ENCODE measurements at regions not wholly inside any gene's neighbourhood (a gene's known extent, or its start where the extent isn't known, plus 50 kb on each side); places are given as distances from the start of the nearest gene placed in this dataset.

GRCh38 chr14:98728836-98729235 is 543.2 kb downstream of the BCL11B start:
- 71 to 76% methylated on average over 2 of the region's 2 CpGs for WGBS, 2 donors
- DNase-seq (ENCODE audit: low spot score in 2 of 2), result no peak
- H3K27ac ChIP-seq, result no peak overlapping the region
- H3K4me3 ChIP-seq, result no peak overlapping the region
- H3K36me3 ChIP-seq, result no peaks in the 10 kb centered on the region
- H3K9me3 ChIP-seq, result no peaks in the 10 kb centered on the region
- H3K4me1 ChIP-seq, result no peaks in the 10 kb centered on the region
- TF ChIP-seq CTCF (IDR thresholded peaks at IDR 0.05), result no peak
- no peak for TF ChIP-seq EP300 (IDR thresholded peaks at IDR 0.05)
- TF ChIP-seq POLR2A (IDR thresholded peaks at IDR 0.05), result no peak
- H3K27me3 ChIP-seq, result no peaks in the 10 kb centered on the region

GRCh38 chr14:98731286-98731685 is 540.7 kb downstream of the BCL11B start:
- WGBS, 2 donors, result 87 to 90% methylated on average over 6 of the region's 6 CpGs
- no peaks in the 10 kb centered on the region for H3K27me3 ChIP-seq
- no peak overlapping the region for H3K27ac ChIP-seq

GRCh38 chr14:98731701-98732100 is 540.3 kb downstream of the BCL11B start:
- Histone ChIP-seq H3K4me3 (no peak overlapping the region), H3K4me1 (no peaks in the 10 kb centered on the region), H3K27ac (no peak overlapping the region), H3K27me3 (no peaks in the 10 kb centered on the region), H3K9me3 (no peaks in the 10 kb centered on the region), H3K36me3 (no peaks in the 10 kb centered on the region)
- DNase-seq (ENCODE audit: low spot score in 2 of 2), result no peak
- TF ChIP-seq EP300 (IDR thresholded peaks at IDR 0.05) (no peak), CTCF (IDR thresholded peaks at IDR 0.05) (no peak), POLR2A (IDR thresholded peaks at IDR 0.05) (no peak)
- WGBS, 2 donors, result 58 to 72% methylated on average over 3 of the region's 3 CpGs

More at GRCh38 chr14:98731286-98731685, 540.7 kb downstream of the BCL11B start:
- no peak for DNase-seq (ENCODE audit: low spot score in 2 of 2)
- Histone ChIP-seq H3K36me3 (no peaks in the 10 kb centered on the region), H3K4me3 (no peak overlapping the region), H3K9me3 (no peaks in the 10 kb centered on the region), H3K4me1 (no peaks in the 10 kb centered on the region)
- no peak for TF ChIP-seq CTCF (IDR thresholded peaks at IDR 0.05)
- TF ChIP-seq POLR2A (IDR thresholded peaks at IDR 0.05), result no peak
- TF ChIP-seq EP300 (IDR thresholded peaks at IDR 0.05), result no peak

- WGBS, 2 donors, result 55 to 58% methylated on average over 3 of the region's 3 CpGs
- H3K4me1 ChIP-seq, result no peaks in the 10 kb centered on the region
Measured at GRCh38 chr14:98733536-98733935, 538.5 kb downstream of the BCL11B start.

More at GRCh38 chr14:98733536-98733935, 538.5 kb downstream of the BCL11B start:
- no peaks in the 10 kb centered on the region for H3K27me3 ChIP-seq
- H3K4me3 ChIP-seq, result no peak overlapping the region
- no peak for TF ChIP-seq CTCF (IDR thresholded peaks at IDR 0.05)
- TF ChIP-seq EP300 (IDR thresholded peaks at IDR 0.05), result no peak
- no peak for TF ChIP-seq POLR2A (IDR thresholded peaks at IDR 0.05)
- DNase-seq (ENCODE audit: low spot score in 2 of 2), result no peak
- H3K27ac ChIP-seq, result no peak overlapping the region
- no peaks in the 10 kb centered on the region for H3K9me3 ChIP-seq
- no peaks in the 10 kb centered on the region for H3K36me3 ChIP-seq
